ENCODE measurements at regions not wholly inside any gene's neighbourhood (a gene's known extent, or its start where the extent isn't known, plus 50 kb on each side); places are given as distances from the start of the nearest gene placed in this dataset.

DNA sequence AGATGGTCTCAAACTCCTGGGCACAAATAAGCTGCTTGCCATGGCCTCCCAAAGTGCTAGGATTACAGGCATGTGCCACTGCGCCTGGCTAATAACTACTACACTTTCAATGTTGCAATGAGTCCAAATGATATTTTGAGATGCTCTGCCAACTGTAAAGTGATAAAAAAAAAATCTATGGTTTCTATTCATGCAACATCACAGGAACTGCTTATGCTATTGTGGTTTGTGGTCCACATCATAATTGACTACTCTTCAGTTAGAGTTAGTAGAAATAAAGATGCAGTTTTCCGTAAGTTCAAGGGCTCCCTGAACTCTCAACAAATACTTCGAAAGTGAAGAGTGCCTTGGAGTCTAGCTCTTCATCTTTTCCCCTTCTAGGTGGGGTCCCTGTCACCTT, 239.4 kb downstream of the C12orf75 start:
- intact Hi-C loops (cut with micrococcal nuclease): no loop called here
- no peaks in the 10 kb centered on the region for H3K9me3 Mint-ChIP-seq

DNA sequence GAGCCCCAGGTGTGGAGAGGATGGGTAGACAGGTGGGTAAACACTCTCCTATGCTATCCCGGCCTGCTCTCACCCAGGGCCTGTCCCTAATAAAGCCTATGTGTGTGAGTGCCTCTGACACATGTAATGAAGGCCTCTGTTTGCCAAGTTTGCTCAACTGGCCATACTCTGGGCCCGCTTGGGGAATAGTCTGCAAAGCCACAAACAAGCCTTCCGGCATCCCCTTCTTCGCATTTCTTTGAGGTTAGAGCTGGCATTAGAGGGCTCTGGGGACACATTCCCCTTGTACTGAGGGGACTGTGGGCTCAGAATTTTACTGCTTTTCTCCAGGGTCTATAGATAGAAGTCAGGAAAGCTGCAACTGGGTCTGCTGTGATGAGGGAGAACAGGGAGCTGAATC, 240.5 kb downstream of the C12orf75 start:
- Mint-ChIP-seq H3K27me3 (ENCODE audit: low read depth in 2 of 2) (peaks cover 0 to 19% of the 10 kb centered on the region in 2 donors), H3K36me3 (no peaks in the 10 kb centered on the region), H3K9me3 (no peaks in the 10 kb centered on the region), H3K27ac (no peak overlapping the region), H3K4me3 (no peak overlapping the region), H3K4me1 (peaks cover 5 to 6% of the 10 kb centered on the region in 2 donors)
- no peaks in the 10 kb centered on the region for H3K27me3 ChIP-seq (ENCODE audit: control insufficient read depth, insufficient read depth, low read length)
- intact Hi-C loops (cut with micrococcal nuclease): no loop called here
- no peaks in the 10 kb centered on the region for H3K9me3 ChIP-seq (ENCODE audit: control insufficient read depth, insufficient read depth, low read length)
- H3K4me1 ChIP-seq (ENCODE audit: control insufficient read depth, insufficient read depth, low read length): no peaks in the 10 kb centered on the region
- no peaks in the 10 kb centered on the region for H3K36me3 ChIP-seq (ENCODE audit: control insufficient read depth, insufficient read depth, low read length)
- ATAC-seq: no peak
- 91% methylated on average over 4 of the region's 4 CpGs for WGBS (ENCODE audit: insufficient coverage)
- DNase-seq: no peak
- no peak overlapping the region for H3K27ac ChIP-seq (ENCODE audit: low read length)
- TF ChIP-seq, protein P1, sequence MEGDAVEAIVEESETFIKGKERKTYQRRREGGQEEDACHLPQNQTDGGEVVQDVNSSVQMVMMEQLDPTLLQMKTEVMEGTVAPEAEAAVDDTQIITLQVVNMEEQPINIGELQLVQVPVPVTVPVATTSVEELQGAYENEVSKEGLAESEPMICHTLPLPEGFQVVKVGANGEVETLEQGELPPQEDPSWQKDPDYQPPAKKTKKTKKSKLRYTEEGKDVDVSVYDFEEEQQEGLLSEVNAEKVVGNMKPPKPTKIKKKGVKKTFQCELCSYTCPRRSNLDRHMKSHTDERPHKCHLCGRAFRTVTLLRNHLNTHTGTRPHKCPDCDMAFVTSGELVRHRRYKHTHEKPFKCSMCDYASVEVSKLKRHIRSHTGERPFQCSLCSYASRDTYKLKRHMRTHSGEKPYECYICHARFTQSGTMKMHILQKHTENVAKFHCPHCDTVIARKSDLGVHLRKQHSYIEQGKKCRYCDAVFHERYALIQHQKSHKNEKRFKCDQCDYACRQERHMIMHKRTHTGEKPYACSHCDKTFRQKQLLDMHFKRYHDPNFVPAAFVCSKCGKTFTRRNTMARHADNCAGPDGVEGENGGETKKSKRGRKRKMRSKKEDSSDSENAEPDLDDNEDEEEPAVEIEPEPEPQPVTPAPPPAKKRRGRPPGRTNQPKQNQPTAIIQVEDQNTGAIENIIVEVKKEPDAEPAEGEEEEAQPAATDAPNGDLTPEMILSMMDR (IDR thresholded peaks at IDR 0.05): no peak
- no peak overlapping the region for H3K4me3 ChIP-seq (ENCODE audit: low read length)

More for the DNA sequence above, 239.4 kb downstream of the C12orf75 start:
- TF ChIP-seq, protein P1 (IDR thresholded peaks at IDR 0.05): no peak
- no peak for ATAC-seq
- Mint-ChIP-seq H3K4me3 (no peak overlapping the region), H3K27ac (no peak overlapping the region), H3K4me1 (peaks cover 5 to 6% of the 10 kb centered on the region in 2 donors), H3K36me3 (no peaks in the 10 kb centered on the region), H3K27me3 (ENCODE audit: low read depth in 2 of 2) (peaks cover 4 to 19% of the 10 kb centered on the region in 2 donors)
- Histone ChIP-seq H3K27ac (ENCODE audit: low read length) (no peak overlapping the region), H3K4me1 (ENCODE audit: control insufficient read depth, insufficient read depth, low read length) (no peaks in the 10 kb centered on the region), H3K9me3 (ENCODE audit: control insufficient read depth, insufficient read depth, low read length) (no peaks in the 10 kb centered on the region), H3K4me3 (ENCODE audit: low read length) (no peak overlapping the region), H3K36me3 (ENCODE audit: control insufficient read depth, insufficient read depth, low read length) (no peaks in the 10 kb centered on the region), H3K27me3 (ENCODE audit: control insufficient read depth, insufficient read depth, low read length) (no peaks in the 10 kb centered on the region)
- 67% methylated on average over 3 of the region's 3 CpGs for WGBS (ENCODE audit: insufficient coverage)
- no peak for DNase-seq

DNA sequence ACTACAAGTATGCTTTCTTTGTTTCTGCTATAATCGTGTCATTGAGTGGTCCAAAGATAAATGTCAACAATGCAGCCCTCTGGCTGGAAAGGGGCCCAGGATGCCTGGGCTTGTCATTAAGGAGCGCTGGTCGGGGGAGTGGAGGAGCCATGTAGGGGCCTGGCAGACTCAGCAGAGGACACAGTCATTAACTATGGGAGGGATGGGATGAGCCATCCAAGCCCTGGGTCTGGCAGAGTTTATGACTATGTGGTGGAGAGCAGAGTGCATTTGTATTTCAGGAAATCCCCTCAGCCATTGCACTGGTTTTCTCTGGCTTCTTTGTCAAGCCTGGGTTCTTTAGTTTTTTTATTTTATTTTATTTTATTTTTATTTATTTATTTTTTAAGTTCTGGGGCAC, 243.1 kb downstream of the C12orf75 start:
- Histone ChIP-seq H3K36me3 (ENCODE audit: control insufficient read depth, insufficient read depth, low read length) (no peaks in the 10 kb centered on the region), H3K27me3 (ENCODE audit: control insufficient read depth, insufficient read depth, low read length) (no peaks in the 10 kb centered on the region), H3K4me3 (ENCODE audit: low read length) (no peak overlapping the region), H3K27ac (ENCODE audit: low read length) (no peak overlapping the region), H3K4me1 (ENCODE audit: control insufficient read depth, insufficient read depth, low read length) (no peaks in the 10 kb centered on the region), H3K9me3 (ENCODE audit: control insufficient read depth, insufficient read depth, low read length) (no peaks in the 10 kb centered on the region)
- 91% methylated on average over 3 of the region's 3 CpGs for WGBS (ENCODE audit: insufficient coverage)
- ATAC-seq (no peak), DNase-seq (no peak)
- intact Hi-C loops (cut with micrococcal nuclease): no loop called here
- H3K27ac Mint-ChIP-seq: no peak overlapping the region
- peaks cover 0 to 10% of the 10 kb centered on the region in 2 donors for H3K27me3 Mint-ChIP-seq (ENCODE audit: low read depth in 2 of 2)
- TF ChIP-seq, protein P1 (IDR thresholded peaks at IDR 0.05): no peak
- no peaks in the 10 kb centered on the region for H3K9me3 Mint-ChIP-seq
- H3K4me3 Mint-ChIP-seq: no peak overlapping the region
- H3K4me1 Mint-ChIP-seq: peaks cover 5 to 6% of the 10 kb centered on the region in 2 donors
- no peaks in the 10 kb centered on the region for H3K36me3 Mint-ChIP-seq

DNA sequence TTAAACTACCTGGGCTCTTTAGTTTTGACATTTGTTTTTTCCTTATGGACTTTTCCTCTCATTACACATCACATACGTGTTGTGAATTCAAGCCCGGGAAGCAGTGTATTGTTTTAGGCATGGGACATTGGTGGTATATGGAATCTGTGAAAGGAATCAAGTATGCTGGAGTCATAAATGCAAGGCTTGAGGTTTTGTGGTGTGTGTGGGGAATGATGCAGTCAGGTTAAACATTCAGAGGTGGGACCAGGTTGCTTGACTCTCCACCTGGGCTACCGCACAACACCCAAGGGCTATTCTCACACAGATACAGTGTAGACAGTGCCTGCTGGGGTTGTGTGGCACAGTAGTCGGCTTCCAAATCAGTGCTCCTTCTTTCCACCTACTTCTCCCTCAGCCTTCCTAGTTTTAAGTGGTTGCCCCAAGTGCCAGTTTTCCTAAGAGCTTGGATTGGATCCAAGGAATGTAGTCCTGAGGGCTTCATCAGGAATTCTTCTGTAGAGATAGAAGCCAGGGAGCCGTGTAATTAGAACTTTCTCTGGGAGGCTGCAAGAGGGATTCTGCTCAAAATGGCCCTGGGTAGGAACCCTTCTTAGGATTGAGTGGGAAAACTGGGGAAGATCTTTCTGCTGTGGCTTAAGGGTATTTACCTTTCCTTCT, 243.7 kb downstream of the C12orf75 start:
- Mint-ChIP-seq H3K4me3 (no peak overlapping the region), H3K36me3 (no peaks in the 10 kb centered on the region), H3K27me3 (ENCODE audit: low read depth in 2 of 2) (peaks cover 0 to 10% of the 10 kb centered on the region in 2 donors), H3K9me3 (no peaks in the 10 kb centered on the region), H3K4me1 (peaks cover 5 to 6% of the 10 kb centered on the region in 2 donors), H3K27ac (no peak overlapping the region)
- no peaks in the 10 kb centered on the region for H3K27me3 ChIP-seq (ENCODE audit: control insufficient read depth, insufficient read depth, low read length)
- intact Hi-C loops (cut with micrococcal nuclease): no loop called here
- no peak overlapping the region for H3K27ac ChIP-seq (ENCODE audit: low read length)
- H3K36me3 ChIP-seq (ENCODE audit: control insufficient read depth, insufficient read depth, low read length): no peaks in the 10 kb centered on the region
- DNase-seq (no peak), ATAC-seq (no peak)
- TF ChIP-seq, protein P1 (IDR thresholded peaks at IDR 0.05): no peak
- 96% methylated on average over 4 of the region's 5 CpGs for WGBS (ENCODE audit: insufficient coverage)
- H3K4me3 ChIP-seq (ENCODE audit: low read length): no peak overlapping the region
- H3K9me3 ChIP-seq (ENCODE audit: control insufficient read depth, insufficient read depth, low read length): no peaks in the 10 kb centered on the region
- no peaks in the 10 kb centered on the region for H3K4me1 ChIP-seq (ENCODE audit: control insufficient read depth, insufficient read depth, low read length)

All from natural killer cell (primary cell).